Epithelial cell of esophagus (primary cell): ENCODE measurements at regions not wholly inside any gene's neighbourhood (a gene's known extent, or its start where the extent isn't known, plus 50 kb on each side); places are given as distances from the start of the nearest gene placed in this dataset.

Source experiments
- DNase-seq: peaks from one replicate; pipeline ENCODE4 v3.0.0; 2010; ENCODE audit warnings: low read depth
- H3K4me3 ChIP-seq: 2 replicates; pipeline ENCODE4 v1.5.1; 2011; ENCODE audit warnings: mild to moderate bottlenecking, low read length, control low read depth
- TF ChIP-seq, protein P1 (sequence below): IDR thresholded peaks from 2 replicates; pipeline ENCODE4 v1.5.1; 2011; ENCODE audit warnings: low read depth, mild to moderate bottlenecking, low read length, control low read depth, inconsistent platforms; ENCODE audit not compliant: insufficient read depth; ENCODE audit errors: missing control alignments

- no peak overlapping the region for H3K4me3 ChIP-seq
- TF ChIP-seq, protein P1, sequence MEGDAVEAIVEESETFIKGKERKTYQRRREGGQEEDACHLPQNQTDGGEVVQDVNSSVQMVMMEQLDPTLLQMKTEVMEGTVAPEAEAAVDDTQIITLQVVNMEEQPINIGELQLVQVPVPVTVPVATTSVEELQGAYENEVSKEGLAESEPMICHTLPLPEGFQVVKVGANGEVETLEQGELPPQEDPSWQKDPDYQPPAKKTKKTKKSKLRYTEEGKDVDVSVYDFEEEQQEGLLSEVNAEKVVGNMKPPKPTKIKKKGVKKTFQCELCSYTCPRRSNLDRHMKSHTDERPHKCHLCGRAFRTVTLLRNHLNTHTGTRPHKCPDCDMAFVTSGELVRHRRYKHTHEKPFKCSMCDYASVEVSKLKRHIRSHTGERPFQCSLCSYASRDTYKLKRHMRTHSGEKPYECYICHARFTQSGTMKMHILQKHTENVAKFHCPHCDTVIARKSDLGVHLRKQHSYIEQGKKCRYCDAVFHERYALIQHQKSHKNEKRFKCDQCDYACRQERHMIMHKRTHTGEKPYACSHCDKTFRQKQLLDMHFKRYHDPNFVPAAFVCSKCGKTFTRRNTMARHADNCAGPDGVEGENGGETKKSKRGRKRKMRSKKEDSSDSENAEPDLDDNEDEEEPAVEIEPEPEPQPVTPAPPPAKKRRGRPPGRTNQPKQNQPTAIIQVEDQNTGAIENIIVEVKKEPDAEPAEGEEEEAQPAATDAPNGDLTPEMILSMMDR: no peak
- no peak for DNase-seq
These were observed 238.1 kb upstream of the CDH5 start for GRCh38 chr16:66128371-66128770.

DNA sequence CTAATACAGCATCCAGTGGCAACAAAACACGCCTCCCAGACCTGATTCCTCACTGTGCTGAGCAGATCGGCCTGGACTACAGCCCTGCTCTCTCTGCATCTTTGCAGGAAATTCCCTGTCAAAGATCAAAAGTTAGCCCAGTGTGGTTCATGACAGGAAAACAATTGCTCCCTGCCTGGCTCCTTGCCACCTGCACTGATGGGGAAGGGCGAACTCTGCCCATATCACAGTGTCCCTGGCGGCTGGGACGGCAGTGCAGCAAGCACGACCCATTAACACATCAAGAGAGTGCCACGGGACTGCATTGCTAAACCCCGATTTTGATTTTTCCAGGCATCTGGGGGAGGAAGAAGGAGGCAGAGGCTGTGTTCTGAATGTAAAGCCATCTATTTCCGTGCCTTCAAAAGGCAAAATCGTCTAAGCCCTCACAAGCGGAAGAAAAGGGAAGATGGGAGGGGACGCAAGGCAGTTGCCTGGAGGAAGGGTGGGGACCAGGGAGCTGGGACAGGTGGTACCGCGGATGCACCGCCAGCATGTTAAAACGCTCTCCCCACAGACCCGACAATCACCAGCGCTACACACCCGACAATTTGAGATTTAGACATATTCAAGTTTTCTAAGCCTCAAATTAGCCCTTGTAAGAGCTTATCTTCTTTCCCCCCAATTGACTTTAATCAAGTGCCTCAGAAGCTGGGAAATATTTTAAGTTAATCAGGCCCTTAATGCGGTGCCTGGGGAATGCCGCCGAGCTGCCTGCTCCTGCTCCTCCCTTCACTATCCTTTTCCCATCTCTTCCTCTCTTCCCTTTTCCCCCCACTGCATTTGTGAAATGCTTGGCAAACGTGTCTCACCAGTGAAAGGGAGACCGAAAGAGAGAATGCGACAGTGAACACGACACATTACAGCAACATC is 238.8 kb upstream of the CDH5 start:
- DNase-seq: no peak
- H3K4me3 ChIP-seq: no peak overlapping the region
- TF ChIP-seq, protein P1: no peak

DNA sequence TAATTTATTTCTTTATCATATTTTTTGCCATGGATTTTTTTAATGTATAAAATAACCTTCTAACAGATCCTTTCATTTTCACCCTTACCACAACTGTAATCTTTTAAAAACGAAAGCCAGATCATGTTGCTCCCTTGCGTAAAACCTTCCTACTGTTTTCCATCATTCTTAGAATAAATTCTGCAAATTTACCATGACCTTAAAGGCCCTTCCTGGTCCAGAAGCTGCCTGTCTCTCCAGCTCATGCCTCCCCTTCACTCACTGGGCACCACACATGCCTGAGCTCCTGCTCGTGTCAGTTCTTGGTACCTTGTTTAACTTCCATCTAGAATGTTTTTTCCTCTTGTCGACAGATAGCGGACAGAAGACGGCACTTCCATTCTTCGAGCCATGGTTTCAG is 245.0 kb upstream of the CDH5 start:
- TF ChIP-seq, protein P1: no peak
- no peak overlapping the region for H3K4me3 ChIP-seq
- no peak for DNase-seq

DNA sequence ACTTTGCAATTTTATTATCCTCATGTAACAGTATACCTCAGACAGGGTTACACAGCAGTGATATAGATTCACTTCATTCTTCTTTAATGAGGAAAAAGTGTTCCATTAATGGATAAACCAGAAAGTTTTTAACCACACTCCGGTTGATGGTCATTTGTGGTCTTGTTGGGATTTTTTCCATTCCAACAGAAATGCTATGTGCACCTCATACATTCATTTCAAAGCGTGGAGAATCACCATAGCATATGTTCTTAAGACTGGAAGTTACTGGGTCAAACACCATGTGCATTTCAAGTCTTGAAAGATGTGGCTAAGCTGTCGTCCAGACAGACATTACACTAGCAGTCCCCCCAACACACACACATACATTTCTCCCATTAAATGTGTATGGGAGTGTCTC is 245.8 kb upstream of the CDH5 start:
- DNase-seq: no peak
- TF ChIP-seq, protein P1: no peak
- H3K4me3 ChIP-seq: no peak overlapping the region

DNA sequence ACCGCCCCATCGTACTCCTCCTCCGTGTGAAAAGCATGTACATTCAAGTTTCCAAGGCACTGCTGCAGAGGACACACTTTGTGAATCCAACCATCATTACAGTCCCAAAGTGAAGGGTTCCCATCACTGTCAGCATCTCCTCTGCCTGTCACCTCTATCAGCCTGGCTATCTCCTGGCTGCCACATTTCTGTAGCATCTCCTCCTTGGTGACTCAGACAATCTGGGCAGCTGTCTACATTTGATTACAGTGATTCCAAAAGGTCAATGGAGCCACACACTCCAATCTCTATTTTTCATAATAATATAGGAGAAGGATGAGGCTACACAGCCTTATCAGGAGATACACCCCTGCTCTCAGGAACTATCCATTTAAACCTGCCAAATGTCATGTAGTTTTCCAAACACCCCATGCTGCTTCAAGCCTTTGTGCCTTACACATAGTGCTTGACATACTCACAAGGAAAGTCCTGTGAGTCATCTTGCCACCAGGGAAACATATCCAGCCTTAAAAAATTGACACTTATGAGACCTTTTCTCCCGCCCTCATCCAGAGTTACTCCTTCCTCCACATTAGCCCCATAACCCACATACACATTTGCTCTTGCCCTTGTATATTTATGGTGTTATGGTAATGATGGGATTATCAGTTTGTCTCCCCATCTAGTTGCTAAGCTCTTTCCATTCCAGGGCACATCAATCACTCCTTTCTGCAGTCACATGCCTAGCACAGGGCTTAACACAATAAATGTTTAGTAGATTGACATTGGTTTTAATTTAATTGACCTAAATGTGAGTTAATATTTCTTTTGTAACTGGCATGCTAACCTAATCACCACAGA is 250.1 kb upstream of the CDH5 start:
- TF ChIP-seq, protein P1: no peak
- no peak overlapping the region for H3K4me3 ChIP-seq
- DNase-seq: peak; percentile 38

DNA sequence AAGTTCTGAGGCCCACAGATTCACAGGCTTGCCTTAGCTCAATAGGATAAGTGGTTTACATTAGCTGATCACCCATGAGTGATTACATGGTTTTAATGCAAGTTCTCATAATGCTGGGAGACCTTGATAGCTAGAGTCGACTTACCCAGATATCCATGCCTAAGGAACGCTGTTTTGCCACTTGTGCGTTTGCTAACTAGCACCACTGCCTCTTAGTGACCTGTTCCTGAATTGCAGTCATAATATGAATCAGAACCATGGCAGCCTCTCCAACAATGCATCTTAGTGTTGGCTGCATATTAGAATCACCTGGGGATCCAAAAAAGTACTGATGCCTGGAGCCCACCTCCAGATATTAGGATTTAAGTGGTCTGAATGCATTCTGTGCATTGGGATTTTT is 251.1 kb upstream of the CDH5 start:
- DNase-seq: no peak
- TF ChIP-seq, protein P1: no peak
- H3K4me3 ChIP-seq: no peak overlapping the region
